Loucy (cell line): ENCODE measurements at regions not wholly inside any gene's neighbourhood (a gene's known extent, or its start where the extent isn't known, plus 50 kb on each side); places are given as distances from the start of the nearest gene placed in this dataset.

Experiments
- H2AFZ ChIP-seq: fragments of 200-600 bp; sonication (generic); 2 replicates; pipeline ENCODE4 v1.6.0; 2016; ENCODE audit warnings: antibody characterized with exemption, mild to moderate bottlenecking, low read length, moderate library complexity
- H3F3A ChIP-seq: fragments of 200-600 bp; 2 replicates; pipeline ENCODE4 v1.6.0; 2016; ENCODE audit warnings: antibody characterized with exemption, low read depth, mild to moderate bottlenecking
- H3K27me3 ChIP-seq: fragments of 200-600 bp; sonication (generic); 2 replicates; pipeline ENCODE4 v1.6.1; 2014; ENCODE audit warnings: low read length, mild to moderate bottlenecking; ENCODE audit not compliant: insufficient read depth, poor library complexity, severe bottlenecking
- H3K36me3 ChIP-seq: fragments of 200-600 bp; sonication (generic); 2 replicates; pipeline ENCODE4 v1.6.1; 2016; ENCODE audit warnings: low read length; ENCODE audit not compliant: insufficient read depth
- H3K4me1 ChIP-seq: fragments of 200-600 bp; sonication (generic); 2 replicates; pipeline ENCODE4 v1.5.1; 2014; ENCODE audit warnings: low read length, mild to moderate bottlenecking; ENCODE audit not compliant: insufficient read depth, poor library complexity, severe bottlenecking
- H3K4me2 ChIP-seq: fragments of 200-600 bp; sonication (generic); 2 replicates; pipeline ENCODE4 v1.6.0; 2014; ENCODE audit warnings: antibody characterized with exemption, low read length, low read depth, mild to moderate bottlenecking; ENCODE audit not compliant: poor library complexity, severe bottlenecking
- H3K4me3 ChIP-seq: fragments of 200-600 bp; sonication (generic); 2 replicates; pipeline ENCODE4 v1.5.1; 2014; ENCODE audit warnings: low read length, mild to moderate bottlenecking, mixed read lengths; ENCODE audit not compliant: poor library complexity, severe bottlenecking
- H3K79me2 ChIP-seq: fragments of 200-600 bp; sonication (generic); 2 replicates; pipeline ENCODE4 v1.6.1; 2014; ENCODE audit warnings: low read length; ENCODE audit not compliant: insufficient read depth
- H3K9ac ChIP-seq: fragments of 200-600 bp; sonication (generic); 2 replicates; pipeline ENCODE4 v1.6.0; 2014; ENCODE audit warnings: mild to moderate bottlenecking, low read depth, low read length, moderate library complexity; ENCODE audit not compliant: poor library complexity, severe bottlenecking
- H3K9me2 ChIP-seq: fragments of 200-600 bp; sonication (generic); replicated peaks from 2 replicates; pipeline ENCODE4 v1.6.1; 2016; ENCODE audit warnings: low read depth, low read length, mixed read lengths
- H3K9me3 ChIP-seq: fragments of 200-600 bp; sonication (generic); 2 replicates; pipeline ENCODE4 v1.6.1; 2014; ENCODE audit warnings: mild to moderate bottlenecking, antibody characterized with exemption, low read length, low read depth; ENCODE audit not compliant: insufficient read depth
- H4K20me1 ChIP-seq: fragments of 200-600 bp; sonication (generic); 2 replicates; pipeline ENCODE4 v1.6.0; 2014; ENCODE audit warnings: antibody characterized with exemption, low read length, mild to moderate bottlenecking; ENCODE audit not compliant: insufficient read depth, poor library complexity, severe bottlenecking
- EZH2phosphoT487 ChIP-seq: fragments of 200-600 bp; IDR thresholded peaks from 2 replicates; pipeline ENCODE4 v1.6.1; 2018; ENCODE audit warnings: antibody characterized with exemption, mild to moderate bottlenecking, moderate library complexity, borderline replicate concordance
- TF ChIP-seq, protein P1 (sequence below): fragments of 200-600 bp; sonication (generic); conservative IDR thresholded peaks from 2 replicates; pipeline ENCODE4 v1.5.1; 2014; ENCODE audit warnings: mild to moderate bottlenecking, antibody characterized with exemption, low read length

GRCh38 chr6:139985236-139985815, 610.9 kb upstream of the CITED2 start:
- H3K9me2 ChIP-seq, result no peaks in the 10 kb centered on the region
- no peak overlapping the region for H2AFZ ChIP-seq
- H3F3A ChIP-seq, result no peaks in the 10 kb centered on the region
- no peaks in the 10 kb centered on the region for H3K9me3 ChIP-seq
- no peaks in the 10 kb centered on the region for H3K79me2 ChIP-seq
- TF ChIP-seq, protein P1, sequence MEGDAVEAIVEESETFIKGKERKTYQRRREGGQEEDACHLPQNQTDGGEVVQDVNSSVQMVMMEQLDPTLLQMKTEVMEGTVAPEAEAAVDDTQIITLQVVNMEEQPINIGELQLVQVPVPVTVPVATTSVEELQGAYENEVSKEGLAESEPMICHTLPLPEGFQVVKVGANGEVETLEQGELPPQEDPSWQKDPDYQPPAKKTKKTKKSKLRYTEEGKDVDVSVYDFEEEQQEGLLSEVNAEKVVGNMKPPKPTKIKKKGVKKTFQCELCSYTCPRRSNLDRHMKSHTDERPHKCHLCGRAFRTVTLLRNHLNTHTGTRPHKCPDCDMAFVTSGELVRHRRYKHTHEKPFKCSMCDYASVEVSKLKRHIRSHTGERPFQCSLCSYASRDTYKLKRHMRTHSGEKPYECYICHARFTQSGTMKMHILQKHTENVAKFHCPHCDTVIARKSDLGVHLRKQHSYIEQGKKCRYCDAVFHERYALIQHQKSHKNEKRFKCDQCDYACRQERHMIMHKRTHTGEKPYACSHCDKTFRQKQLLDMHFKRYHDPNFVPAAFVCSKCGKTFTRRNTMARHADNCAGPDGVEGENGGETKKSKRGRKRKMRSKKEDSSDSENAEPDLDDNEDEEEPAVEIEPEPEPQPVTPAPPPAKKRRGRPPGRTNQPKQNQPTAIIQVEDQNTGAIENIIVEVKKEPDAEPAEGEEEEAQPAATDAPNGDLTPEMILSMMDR, result no peak
- no peak overlapping the region for H3K9ac ChIP-seq
- no peaks in the 10 kb centered on the region for H4K20me1 ChIP-seq
- H3K36me3 ChIP-seq, result no peaks in the 10 kb centered on the region
- H3K4me3 ChIP-seq, result no peak overlapping the region
- H3K4me1 ChIP-seq, result no peaks in the 10 kb centered on the region
- no peak overlapping the region for H3K4me2 ChIP-seq
- no peaks in the 10 kb centered on the region for H3K27me3 ChIP-seq

DNA sequence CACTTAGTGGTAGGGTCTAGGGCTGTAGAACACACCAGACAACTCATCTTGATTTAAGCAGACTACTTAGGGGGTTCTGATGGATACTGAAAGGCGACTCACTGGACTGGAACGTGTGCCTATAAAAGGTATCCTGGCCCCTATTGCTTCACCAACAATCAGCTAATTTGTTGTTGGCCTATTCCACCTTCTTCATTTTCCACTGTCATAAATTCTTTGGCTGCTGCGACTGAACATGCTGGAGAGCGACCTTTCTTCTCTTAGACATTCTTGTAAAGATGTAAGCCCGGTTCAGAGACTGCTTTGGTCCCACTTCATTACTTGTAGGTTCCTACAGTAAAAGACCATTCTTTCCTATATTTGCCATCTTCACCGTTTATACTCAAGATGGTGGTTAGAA, 609.9 kb upstream of the CITED2 start:
- Histone ChIP-seq H3F3A (no peaks in the 10 kb centered on the region), H2AFZ (no peak overlapping the region), H3K4me3 (no peak overlapping the region), H3K79me2 (no peaks in the 10 kb centered on the region), H3K9me2 (no peaks in the 10 kb centered on the region), H3K27me3 (no peaks in the 10 kb centered on the region), H4K20me1 (no peaks in the 10 kb centered on the region), H3K4me2 (no peak overlapping the region), H3K9ac (no peak overlapping the region), H3K9me3 (no peaks in the 10 kb centered on the region), H3K36me3 (no peaks in the 10 kb centered on the region), H3K4me1 (no peaks in the 10 kb centered on the region)
- TF ChIP-seq EZH2phosphoT487, result no peak
- TF ChIP-seq, protein P1, result no peak

DNA sequence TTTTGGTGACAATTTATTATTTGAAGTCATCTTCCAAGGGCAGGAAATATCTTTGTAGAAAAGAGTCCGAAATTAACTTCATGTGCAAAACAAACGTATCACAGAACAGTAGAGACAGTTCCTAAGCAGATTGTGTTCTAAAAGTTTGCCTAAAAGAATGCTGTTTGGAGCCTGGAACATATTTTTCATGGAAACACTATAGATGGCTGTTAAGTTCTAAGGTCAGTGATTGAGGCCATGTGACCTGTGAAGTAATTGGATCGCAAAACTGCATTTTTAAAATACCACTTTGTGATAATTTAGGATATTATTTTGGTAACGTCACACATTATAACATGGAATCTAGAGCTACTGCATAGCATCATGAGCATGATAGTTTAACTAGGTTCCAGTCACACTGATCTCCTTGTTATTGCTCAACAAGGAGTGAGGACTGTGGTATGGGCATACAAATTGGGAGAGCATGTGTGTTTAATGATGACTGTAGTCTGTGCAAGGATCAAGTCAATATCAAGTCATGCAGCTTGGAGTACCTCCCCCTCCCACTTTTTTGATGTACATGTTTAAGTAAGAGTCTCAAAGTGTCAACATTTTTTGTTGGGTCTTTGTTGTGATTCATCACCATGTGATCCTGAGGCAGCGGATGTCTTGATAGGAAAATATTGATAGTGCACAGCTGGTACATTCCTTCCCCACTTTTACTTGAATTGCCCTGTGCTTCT, 609.3 kb upstream of the CITED2 start:
- Histone ChIP-seq H3K79me2 (no peaks in the 10 kb centered on the region), H3K4me2 (no peak overlapping the region), H3K4me1 (no peaks in the 10 kb centered on the region), H3K4me3 (no peak overlapping the region), H3K36me3 (no peaks in the 10 kb centered on the region), H2AFZ (no peak overlapping the region), H3K9me2 (no peaks in the 10 kb centered on the region), H3K9me3 (no peaks in the 10 kb centered on the region), H3F3A (no peaks in the 10 kb centered on the region), H3K9ac (no peak overlapping the region), H4K20me1 (no peaks in the 10 kb centered on the region), H3K27me3 (no peaks in the 10 kb centered on the region)
- TF ChIP-seq, protein P1, result no peak
- TF ChIP-seq EZH2phosphoT487, result no peak
